ENCODE measurements at regions not wholly inside any gene's neighbourhood (a gene's known extent, or its start where the extent isn't known, plus 50 kb on each side); places are given as distances from the start of the nearest gene placed in this dataset.

DNA sequence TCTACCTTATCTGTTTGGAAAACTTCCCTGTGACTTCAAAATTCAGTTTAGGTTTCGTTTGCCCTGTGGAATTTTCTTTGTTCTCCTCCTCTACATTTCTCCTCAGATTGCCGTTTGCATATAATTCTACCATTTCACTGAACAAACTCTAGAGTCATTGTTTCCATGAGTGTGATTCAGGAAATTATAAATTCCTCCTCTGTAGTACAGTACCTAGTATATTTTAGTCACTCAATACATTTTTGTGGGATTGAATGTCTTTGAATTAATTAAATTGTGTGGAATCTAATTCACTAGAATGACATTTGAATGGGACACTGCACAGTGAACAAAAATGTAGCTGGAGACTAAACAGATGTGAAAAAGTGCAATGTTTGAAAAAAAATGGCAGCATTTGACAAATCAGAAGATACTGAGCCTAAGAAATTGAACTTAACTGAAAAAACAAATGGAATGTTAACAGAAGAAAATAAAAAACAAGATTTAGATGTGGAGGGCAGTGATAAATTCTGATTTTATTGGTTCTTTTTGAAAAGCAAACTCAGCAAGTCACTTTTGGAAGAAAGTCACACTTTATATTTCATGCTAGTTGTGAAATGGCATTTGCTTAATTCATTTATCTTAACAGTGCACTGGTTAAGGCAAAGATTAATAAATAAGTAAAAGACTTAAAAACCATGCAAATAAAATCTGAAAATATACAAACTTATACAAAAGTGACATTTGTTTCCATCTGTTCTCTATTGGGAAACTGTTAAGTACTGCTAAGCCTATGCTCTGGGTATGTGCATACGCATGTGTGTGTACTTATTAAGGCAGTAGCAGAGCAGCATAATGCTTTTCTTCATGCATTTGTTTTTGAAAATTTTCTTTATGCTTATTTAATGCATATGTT is 512.3 kb downstream of the FAT4 start:
- TF ChIP-seq NFE2L1 (CRISPR knock-in tag; IDR thresholded peaks at IDR 0.05), result no peak
- no peak for TF ChIP-seq CTCF (IDR thresholded peaks at IDR 0.05)
- TF ChIP-seq, protein P1, sequence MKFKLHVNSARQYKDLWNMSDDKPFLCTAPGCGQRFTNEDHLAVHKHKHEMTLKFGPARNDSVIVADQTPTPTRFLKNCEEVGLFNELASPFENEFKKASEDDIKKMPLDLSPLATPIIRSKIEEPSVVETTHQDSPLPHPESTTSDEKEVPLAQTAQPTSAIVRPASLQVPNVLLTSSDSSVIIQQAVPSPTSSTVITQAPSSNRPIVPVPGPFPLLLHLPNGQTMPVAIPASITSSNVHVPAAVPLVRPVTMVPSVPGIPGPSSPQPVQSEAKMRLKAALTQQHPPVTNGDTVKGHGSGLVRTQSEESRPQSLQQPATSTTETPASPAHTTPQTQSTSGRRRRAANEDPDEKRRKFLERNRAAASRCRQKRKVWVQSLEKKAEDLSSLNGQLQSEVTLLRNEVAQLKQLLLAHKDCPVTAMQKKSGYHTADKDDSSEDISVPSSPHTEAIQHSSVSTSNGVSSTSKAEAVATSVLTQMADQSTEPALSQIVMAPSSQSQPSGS (CRISPR knock-in tag; IDR thresholded peaks at IDR 0.05; ENCODE audit: borderline replicate concordance, low read depth), result no peak
- no peak for TF ChIP-seq CREB1 (CRISPR knock-in tag; IDR thresholded peaks at IDR 0.05)
- no peak for TF ChIP-seq SP1 (CRISPR knock-in tag; conservative IDR thresholded peaks at IDR 0.05)
- no peak for TF ChIP-seq SMAD3 (CRISPR knock-in tag; IDR thresholded peaks at IDR 0.05; ENCODE audit: borderline replicate concordance)
- TF ChIP-seq, protein P2, sequence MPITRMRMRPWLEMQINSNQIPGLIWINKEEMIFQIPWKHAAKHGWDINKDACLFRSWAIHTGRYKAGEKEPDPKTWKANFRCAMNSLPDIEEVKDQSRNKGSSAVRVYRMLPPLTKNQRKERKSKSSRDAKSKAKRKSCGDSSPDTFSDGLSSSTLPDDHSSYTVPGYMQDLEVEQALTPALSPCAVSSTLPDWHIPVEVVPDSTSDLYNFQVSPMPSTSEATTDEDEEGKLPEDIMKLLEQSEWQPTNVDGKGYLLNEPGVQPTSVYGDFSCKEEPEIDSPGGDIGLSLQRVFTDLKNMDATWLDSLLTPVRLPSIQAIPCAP (CRISPR knock-in tag; IDR thresholded peaks at IDR 0.05), result no peak
- TF ChIP-seq NR3C1 (CRISPR knock-in tag; conservative IDR thresholded peaks at IDR 0.05; ENCODE audit: low read depth), result no peak
- TF ChIP-seq, protein P3, sequence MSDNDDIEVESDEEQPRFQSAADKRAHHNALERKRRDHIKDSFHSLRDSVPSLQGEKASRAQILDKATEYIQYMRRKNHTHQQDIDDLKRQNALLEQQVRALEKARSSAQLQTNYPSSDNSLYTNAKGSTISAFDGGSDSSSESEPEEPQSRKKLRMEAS (CRISPR knock-in tag; IDR thresholded peaks at IDR 0.05), result no peak
- no peak for TF ChIP-seq ZNF121 (CRISPR knock-in tag; IDR thresholded peaks at IDR 0.05)
- TF ChIP-seq ZNF138 (CRISPR knock-in tag; conservative IDR thresholded peaks at IDR 0.05), result no peak
- TF ChIP-seq KAT7 (CRISPR knock-in tag; IDR thresholded peaks at IDR 0.05; ENCODE audit: borderline replicate concordance), result no peak
